HG02973 (cell line): ENCODE measurements at regions not wholly inside any gene's neighbourhood (a gene's known extent, or its start where the extent isn't known, plus 50 kb on each side); places are given as distances from the start of the nearest gene placed in this dataset.

Experiments
- ATAC-seq: cut with Tn5 transposase; IDR thresholded peaks from one replicate; pipeline ENCODE4 v1.9.1; 2021; ENCODE audit warnings: moderate library complexity; ENCODE audit not compliant: unreplicated experiment

- ATAC-seq, result no peak
Observed at GRCh38 chr5:5804478-5805233, 382.2 kb downstream of the ICE1 start.

GRCh38 chr5:5800801-5801761, 378.6 kb downstream of the ICE1 start:
- ATAC-seq, result no peak

DNA sequence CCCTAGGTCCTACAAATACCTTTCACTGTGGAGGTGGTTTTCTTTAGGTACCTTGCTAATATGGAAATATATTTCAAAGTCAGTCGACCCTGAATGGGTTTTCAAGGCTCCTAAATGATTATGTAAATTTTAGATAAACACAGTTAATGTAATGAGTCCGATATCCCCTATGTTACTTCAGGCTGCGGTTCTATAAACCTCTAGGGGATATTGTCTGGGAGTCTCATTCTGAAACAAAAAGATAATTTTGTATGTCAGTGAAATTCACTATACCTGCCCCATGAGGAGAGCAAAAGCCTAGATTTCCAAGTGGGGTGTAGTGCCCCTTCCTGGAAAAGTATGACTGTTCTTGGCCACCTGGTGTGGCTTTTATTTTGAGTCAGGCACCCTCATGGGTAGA, 377.3 kb downstream of the ICE1 start:
- ATAC-seq, result no peak

DNA sequence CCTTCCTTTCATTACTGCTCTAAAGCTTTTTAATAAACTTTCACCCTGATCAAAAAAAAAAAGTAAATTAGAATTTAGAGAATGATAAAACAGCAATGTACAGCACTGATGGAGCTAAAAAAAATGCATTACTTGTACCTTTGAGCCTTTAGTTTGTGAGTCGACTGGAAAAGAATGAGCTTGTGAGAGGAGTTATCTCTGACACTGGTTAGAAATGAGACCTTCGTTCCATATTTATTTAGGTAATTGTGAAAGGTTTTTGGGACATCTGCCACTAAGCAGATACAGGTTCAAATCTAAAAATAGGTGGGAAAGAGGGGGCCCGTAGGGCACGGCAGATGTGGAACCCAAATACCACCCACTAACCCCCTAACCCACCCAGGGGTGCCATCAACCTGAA, 376.8 kb downstream of the ICE1 start:
- ATAC-seq, result no peak

GRCh38 chr5:5798462-5798861, 376.0 kb downstream of the ICE1 start:
- no peak for ATAC-seq

DNA sequence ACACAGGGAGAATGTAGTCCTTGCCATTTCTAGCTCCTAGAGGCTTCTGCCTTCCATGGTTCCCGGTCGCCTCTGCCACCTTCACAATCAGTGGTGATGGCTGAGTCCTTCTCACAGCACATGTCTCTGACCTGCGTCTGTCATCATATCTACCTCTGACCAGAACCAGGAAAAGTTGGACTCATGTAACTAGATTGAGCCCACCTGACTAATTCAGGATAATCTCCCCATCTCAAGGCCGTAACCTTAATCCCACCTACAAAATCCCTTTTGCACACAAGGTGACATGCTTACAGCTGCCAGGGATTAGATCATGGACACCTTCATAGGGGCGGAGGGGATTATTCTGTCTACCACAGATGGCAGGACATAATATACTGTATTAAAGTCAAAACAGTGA, 375.6 kb downstream of the ICE1 start:
- ATAC-seq, result no peak

DNA sequence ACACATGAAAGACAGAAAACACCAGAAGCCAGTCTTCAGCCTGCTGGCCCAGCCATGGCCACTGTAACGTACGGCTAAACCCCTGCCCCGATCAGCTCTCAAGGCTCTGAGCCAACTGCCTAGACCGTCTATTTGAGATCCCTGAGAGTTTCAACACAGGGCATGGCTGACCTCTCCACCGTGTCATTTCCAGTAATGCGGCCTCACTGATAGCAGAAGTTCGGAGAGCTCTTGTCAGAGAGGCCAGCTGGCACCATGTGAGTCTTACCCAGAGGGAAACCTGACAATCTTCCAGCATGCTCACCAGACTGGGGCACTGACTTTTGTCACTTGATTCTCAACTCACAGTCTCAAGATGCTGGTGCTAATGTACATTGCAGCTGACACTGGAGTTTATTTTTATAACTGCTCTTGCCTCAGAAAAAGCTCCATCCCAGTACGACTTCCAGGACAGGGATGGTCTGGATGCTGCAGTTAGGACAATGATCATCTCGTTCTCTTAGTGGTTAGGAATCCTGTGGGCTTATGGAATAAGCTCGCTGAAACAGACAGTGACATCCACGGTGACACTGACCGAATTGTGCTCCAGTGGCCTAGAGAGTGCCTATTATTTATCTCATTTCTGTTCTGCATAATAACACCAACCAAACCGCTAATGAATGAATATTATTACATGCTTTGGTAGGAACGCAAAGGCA, 372.7 kb downstream of the ICE1 start:
- ATAC-seq, result no peak

GRCh38 chr5:5794118-5794560, 371.7 kb downstream of the ICE1 start:
- no peak for ATAC-seq

GRCh38 chr5:5793242-5794117, 371.0 kb downstream of the ICE1 start:
- no peak for ATAC-seq

DNA sequence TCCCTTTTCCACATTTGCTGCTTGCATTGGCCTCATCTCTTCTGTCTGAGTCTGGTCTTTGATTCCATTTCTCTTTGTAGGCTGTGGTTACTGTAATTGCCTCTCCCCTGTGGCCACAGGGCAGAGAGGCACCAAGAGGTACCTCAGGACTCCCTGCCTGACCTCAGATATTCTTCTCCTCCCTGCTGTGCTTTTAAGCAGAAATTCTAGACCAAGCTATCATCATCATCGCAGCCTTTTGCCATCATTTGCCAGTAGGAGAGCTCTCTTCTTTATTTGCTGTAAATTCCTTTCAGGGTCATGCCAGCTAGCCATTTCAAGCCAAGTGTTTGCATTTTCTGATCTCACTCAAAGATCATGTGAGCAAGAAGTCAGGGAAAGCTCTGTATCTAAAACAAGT, 369.6 kb downstream of the ICE1 start:
- ATAC-seq, result no peak

- ATAC-seq, result no peak
Observed at GRCh38 chr5:5788793-5789192, 366.3 kb downstream of the ICE1 start.

- ATAC-seq, result no peak
Observed at GRCh38 chr5:5787373-5787772, 364.9 kb downstream of the ICE1 start.

DNA sequence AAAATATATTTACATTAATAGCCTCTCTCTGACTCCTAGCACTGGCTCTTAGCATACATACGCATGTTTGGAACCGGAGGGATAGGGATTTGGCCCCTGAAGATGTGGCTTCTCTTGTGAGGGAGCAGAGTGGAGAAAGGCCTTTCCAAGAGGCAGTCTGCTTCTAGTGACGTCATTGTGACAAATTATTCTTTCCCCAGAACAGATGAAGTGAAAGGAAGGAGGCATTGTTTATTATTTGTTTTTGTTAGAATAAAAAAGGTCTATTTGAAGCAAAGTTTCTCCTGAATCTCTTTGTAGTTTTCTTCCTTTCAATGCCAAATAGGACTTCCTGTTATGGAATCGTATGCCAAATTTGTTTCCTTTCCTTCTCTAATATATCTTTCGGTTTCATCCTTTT, 361.6 kb downstream of the ICE1 start:
- ATAC-seq, result no peak

DNA sequence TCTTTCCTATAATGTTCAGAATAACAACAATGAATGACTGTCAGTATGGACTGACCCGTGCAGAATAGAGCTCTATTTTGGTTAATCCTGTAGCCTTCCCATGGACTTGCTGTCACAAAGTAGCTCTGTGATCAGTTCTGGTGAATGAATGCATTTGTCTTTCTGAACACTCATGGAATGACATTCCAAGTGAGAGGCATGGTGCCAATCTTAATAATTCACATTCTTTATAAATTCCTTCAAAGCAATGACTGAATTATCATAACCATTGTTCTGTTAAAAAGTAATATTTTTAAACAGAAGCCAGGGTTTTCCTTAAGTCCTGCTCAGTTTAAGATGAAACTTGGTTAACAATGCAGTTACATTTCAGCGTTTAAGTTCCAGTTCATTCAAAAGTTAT, 360.5 kb downstream of the ICE1 start:
- ATAC-seq, result no peak

DNA sequence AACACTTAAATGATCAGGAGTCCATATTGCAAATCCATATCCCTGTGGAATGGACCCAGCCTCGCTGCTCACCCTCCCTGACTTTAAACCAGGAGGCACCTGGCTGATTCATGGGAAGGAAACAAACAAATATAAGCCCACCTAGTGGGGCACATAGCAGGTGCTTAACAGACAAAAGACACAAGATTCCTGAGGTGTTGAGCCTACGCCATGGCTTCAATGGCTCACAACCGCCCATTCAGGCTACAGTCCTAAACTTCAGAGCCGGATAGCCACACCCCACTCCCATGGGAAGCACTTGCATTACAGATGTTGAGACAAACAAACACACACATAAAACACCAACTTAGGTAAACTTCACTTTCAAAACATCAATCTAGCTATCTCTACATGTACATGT, 359.9 kb downstream of the ICE1 start:
- ATAC-seq, result no peak

- no peak for ATAC-seq
Observed at GRCh38 chr5:5781335-5781734, 358.9 kb downstream of the ICE1 start.

GRCh38 chr5:5780253-5780652, 357.8 kb downstream of the ICE1 start:
- no peak for ATAC-seq

DNA sequence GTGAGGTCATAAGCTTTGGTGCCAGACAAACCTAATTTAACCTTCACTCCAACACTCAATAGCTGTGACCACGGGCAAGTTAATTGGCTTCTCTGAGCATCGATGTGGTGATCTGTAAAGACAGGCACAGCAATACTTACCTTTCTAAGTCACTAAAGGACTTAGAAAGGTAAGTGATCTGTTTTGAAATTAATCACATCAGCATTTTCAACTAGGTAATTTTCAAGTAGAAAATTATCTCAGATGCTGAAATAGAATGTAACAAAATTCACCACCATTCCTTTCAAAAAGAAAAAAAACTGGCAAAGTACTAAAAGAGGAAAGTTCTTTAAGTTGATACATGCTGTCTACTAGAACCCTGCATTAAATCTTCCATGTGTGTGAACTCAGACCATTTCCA, 354.5 kb downstream of the ICE1 start:
- ATAC-seq, result no peak

- no peak for ATAC-seq
Observed at GRCh38 chr5:5772202-5772601, 349.7 kb downstream of the ICE1 start.

- ATAC-seq, result no peak
Observed at GRCh38 chr5:5770825-5771224, 348.3 kb downstream of the ICE1 start.
